ENCODE measurements at regions not wholly inside any gene's neighbourhood (a gene's known extent, or its start where the extent isn't known, plus 50 kb on each side); places are given as distances from the start of the nearest gene placed in this dataset.

DNA sequence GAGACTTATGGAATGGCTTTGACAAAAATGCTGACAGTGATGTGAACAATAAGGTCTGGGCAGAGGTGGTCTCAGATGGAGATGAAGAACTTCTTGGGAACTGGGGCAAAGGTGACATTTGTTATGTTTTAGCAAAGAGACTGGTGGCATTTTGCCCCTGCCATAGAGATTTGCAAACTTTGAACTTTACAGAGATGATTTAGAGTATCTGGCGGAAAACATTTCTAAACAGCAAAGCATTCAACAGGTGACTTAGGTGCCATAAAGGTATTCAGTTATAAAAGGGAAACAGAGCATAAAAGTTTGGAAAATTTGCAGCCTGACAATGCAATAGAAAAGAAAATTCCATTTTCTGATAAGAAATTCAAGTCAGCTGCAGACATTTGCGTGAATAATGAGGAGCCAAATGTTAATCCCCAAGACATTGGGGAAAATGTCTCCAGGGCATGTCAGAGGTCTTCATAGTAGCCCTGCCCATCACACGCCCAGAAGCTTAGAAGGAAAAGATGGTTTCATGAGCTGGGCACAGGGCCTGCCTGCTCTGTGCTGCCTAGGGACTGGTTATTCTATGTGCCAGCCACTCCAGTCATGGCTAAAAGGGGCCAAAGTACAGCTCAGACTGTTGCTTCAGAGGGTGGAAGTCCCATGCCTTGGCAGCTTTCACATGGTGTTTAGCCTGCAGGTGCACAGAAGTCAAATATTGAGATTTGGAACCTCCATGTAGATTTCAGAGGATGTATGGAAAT, 782.2 kb downstream of the TRAM1L1 start:
- H2AK9ac ChIP-seq (replicated peaks; ENCODE audit: low read depth, low read length, poor library complexity) = no peak overlapping the region
- H2BK5ac ChIP-seq (ENCODE audit: low read depth, low read length, poor library complexity, severe bottlenecking) = no peak overlapping the region
- no CpG with 5 or more reads among the region's 3 CpGs for WGBS, 2 experiments (ENCODE audit: extremely low coverage in 2 of 2, insufficient read length in 1 of 2)
- ChIA-PET CTCF (no interaction called here), POLR2A (ENCODE audit: unreplicated experiment) (no interaction called here)
- H3K4me3 ChIP-seq (ENCODE audit: insufficient read depth, low read depth, low read length) = no peak overlapping the region
- H4K91ac ChIP-seq (ENCODE audit: insufficient read depth, low read depth, low read length) = no peak overlapping the region
- no peaks in the 10 kb centered on the region for H3K9me1 ChIP-seq (ENCODE audit: insufficient read depth, low read length)
- H3K4ac ChIP-seq (ENCODE audit: low read depth, low read length) = no peak overlapping the region
- no peaks in the 10 kb centered on the region for H4K20me1 ChIP-seq (ENCODE audit: insufficient read depth, low read length)
- H2BK120ac ChIP-seq (ENCODE audit: low read depth, low read length) = no peak overlapping the region
- BruUV-seq (replicated peaks) = no TSS peak
- in situ Hi-C loops (cut with MboI; ENCODE audit: low sequenced_read_pairs) (no loop called here), dilution Hi-C loops (cut with HindIII; ENCODE audit: low sequenced_read_pairs, unreplicated experiment) (no loop called here), intact Hi-C loops (cut with micrococcal nuclease) (no loop called here)
- H3K18ac ChIP-seq (ENCODE audit: low read depth, low read length) = no peak overlapping the region
- H3K27ac ChIP-seq (ENCODE audit: insufficient read depth, low read length) = no peak overlapping the region
- no peak overlapping the region for H4K8ac ChIP-seq (ENCODE audit: low read depth in 2 of 2, low read length in 2 of 2)
- H3K9me3 ChIP-seq (ENCODE audit: control insufficient read depth, insufficient read depth, low read length) = 0 out of 2 replicates have a peak, but pooled peaks cover 5% of the 10 kb centered on the region
- no peak overlapping the region for H2AFZ ChIP-seq (replicated peaks; ENCODE audit: low read length, poor library complexity)
- TF ChIP-seq BHLHE40 (IDR thresholded peaks at IDR 0.05; ENCODE audit: low read depth, low read length) (no peak), MXI1 (IDR thresholded peaks at IDR 0.05; ENCODE audit: borderline replicate concordance, low read depth, low read length) (no peak)
- no peaks in the 10 kb centered on the region for H3K36me3 ChIP-seq (ENCODE audit: control insufficient read depth, insufficient read depth, low read length)
- no peak overlapping the region for H3K14ac ChIP-seq (replicated peaks; ENCODE audit: low read depth, low read length)
- H3K23ac ChIP-seq (ENCODE audit: low read depth, low read length) = no peak overlapping the region
- H3K79me1 ChIP-seq (ENCODE audit: low read depth in 1 of 2, low read length in 2 of 2) = no peaks in the 10 kb centered on the region
- H3K4me2 ChIP-seq (ENCODE audit: low read depth, low read length) = no peak overlapping the region
- no peaks in the 10 kb centered on the region for H3K27me3 ChIP-seq (ENCODE audit: control insufficient read depth, insufficient read depth, low read length)
- no peak overlapping the region for H2AK5ac ChIP-seq (ENCODE audit: low read depth, low read length)
- no peak for ATAC-seq (ENCODE audit: low read depth)
- DNase-seq = no peak
- H4K5ac ChIP-seq (ENCODE audit: low read depth, low read length) = no peak overlapping the region
- no peak overlapping the region for H3K9ac ChIP-seq (ENCODE audit: low read depth, low read length)
- no peaks in the 10 kb centered on the region for H3K4me1 ChIP-seq (ENCODE audit: control insufficient read depth, insufficient read depth, low read length)
- no peak overlapping the region for H3K56ac ChIP-seq (ENCODE audit: extremely low read depth, insufficient read depth, low read length)
- no peak overlapping the region for H2BK20ac ChIP-seq (ENCODE audit: low read depth, low read length)
- H2BK15ac ChIP-seq (ENCODE audit: low read depth, low read length) = no peak overlapping the region

Measured in IMR-90 (cell line).